GM12873 (cell line): ENCODE measurements at regions not wholly inside any gene's neighbourhood (a gene's known extent, or its start where the extent isn't known, plus 50 kb on each side); places are given as distances from the start of the nearest gene placed in this dataset.

Experiments used
- CTCF ChIP-seq: IDR thresholded peaks from 2 replicates; pipeline ENCODE4 v1.5.1; 2012; ENCODE audit warnings: low read depth, mild to moderate bottlenecking, moderate library complexity, low read length, control low read depth; ENCODE audit not compliant: insufficient read depth; ENCODE audit errors: missing control alignments

- TF ChIP-seq CTCF, result no peak
These were observed 587.5 kb downstream of the CD109 start for GRCh38 chr6:74283532-74283931.

GRCh38 chr6:74282143-74282689 lies 586.2 kb downstream of the CD109 start:
- no peak for TF ChIP-seq CTCF

DNA sequence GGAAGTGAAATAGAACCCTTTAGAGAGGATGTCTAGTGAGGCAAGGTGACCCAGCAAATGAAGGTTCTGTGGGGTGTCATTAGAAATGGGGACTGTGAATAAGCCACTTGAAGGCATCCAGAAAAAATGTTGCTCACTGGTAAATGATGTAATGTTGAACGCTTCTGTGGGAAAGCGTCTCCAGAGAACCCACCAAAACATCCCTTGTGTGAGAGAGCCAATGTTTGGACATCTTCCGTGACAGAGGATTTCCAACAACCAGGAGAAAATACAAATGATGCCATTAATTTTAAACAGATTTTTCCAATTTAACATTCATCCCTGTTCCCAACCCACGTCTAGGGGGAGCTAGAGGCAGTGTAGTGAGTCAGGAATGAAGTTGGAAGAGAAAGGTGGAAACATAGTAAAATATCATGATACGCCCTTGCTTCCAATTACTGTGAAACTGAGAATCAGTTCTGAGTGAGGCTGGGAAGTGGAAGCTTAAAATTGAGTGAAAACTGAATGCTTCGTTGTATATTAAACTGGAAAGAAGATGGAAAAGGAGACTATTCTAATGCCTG lies 584.2 kb downstream of the CD109 start:
- no peak for TF ChIP-seq CTCF

DNA sequence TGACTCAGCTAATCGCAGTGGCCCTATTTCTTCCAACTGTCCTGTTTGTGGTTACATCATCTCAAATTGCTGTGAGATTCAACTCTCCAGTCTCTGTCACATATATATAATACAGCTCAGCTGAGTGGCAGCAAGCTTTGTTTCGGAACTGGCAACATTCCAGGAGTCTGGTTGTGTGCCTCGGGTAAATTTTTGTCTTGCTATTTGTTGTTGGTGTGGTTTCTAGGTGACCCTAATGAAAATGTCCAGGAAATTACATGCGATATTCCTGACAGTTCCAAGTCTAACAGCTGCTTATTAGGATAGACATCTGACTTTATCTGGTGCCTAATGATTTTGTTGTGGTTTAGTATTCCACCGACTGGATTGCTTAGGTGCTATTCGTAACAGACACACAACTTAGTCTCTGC lies 581.8 kb downstream of the CD109 start:
- no peak for TF ChIP-seq CTCF

- TF ChIP-seq CTCF, result no peak
These were observed 577.5 kb downstream of the CD109 start for GRCh38 chr6:74273541-74273940.

DNA sequence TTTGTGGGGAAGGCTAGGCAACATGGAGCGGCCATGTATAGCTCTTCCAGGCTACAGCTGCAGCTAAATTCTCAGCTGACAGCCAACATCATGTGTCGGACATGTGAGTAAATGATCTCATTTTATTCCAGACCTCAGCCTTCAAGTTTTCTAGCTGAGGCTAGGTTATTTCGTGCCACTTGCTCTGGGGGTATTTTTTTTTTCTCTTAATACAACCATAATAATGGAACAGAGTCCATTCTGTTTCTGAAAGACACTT lies 573.5 kb downstream of the CD109 start:
- TF ChIP-seq CTCF, result no peak

DNA sequence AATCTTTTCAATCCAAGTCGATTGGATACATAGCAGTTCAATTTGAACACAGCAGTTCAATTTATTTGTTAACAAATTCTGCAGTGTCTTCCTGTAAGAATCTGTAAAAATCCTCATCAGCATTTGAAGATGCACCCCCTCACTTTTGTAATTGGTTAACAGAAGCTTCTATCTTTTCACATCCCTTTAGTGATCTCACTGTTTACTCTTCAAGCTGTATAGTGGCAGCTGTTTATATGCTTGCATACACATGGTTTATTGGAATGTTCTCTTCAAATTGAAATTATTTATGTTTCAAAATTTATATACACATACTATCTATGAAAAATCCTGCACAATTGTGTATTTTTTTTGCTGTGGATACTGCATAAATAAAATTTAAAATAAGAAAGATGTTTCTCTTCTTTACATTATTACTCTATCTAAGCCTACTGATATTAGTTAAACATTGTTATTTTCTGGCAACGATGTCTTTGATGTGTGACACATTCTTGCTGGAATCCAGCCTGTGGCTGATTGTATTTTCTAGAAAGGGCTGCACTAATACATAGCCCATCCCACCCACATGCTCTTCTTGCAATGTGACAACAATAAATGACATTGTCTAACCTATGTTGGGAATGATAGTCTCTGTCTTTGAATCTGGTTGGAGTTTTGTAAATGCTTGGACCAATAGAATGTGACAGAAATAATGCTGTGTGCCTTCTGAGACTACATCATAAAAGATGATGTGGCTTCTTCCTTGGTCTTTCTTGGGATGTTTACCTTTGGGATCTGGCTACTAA lies 573.0 kb downstream of the CD109 start:
- TF ChIP-seq CTCF, result no peak
